GM19463 (cell line): ENCODE measurements at regions not wholly inside any gene's neighbourhood (a gene's known extent, or its start where the extent isn't known, plus 50 kb on each side); places are given as distances from the start of the nearest gene placed in this dataset.
"Not testable (repeated sequence)": the region's sequence is repeated elsewhere in the genome, so short reads cannot be mapped to it uniquely, and the experiment has no call there.

Experiments used
- ATAC-seq: cut with Tn5 transposase; IDR thresholded peaks from one replicate; pipeline ENCODE4 v1.9.1; 2021; ENCODE audit warnings: mild to moderate bottlenecking, moderate library complexity; ENCODE audit not compliant: unreplicated experiment

GRCh38 chr5:60489856-60490255, 210.1 kb downstream of the DEPDC1B start:
- ATAC-seq, result no peak

- ATAC-seq, result no peak
Measured at GRCh38 chr5:60489377-60489776, 210.6 kb downstream of the DEPDC1B start.

- no peak for ATAC-seq
Measured at GRCh38 chr5:60488466-60489130, 211.4 kb downstream of the DEPDC1B start.

- no peak for ATAC-seq
Measured at GRCh38 chr5:60487885-60488442, 212.0 kb downstream of the DEPDC1B start.

GRCh38 chr5:60487476-60487875, 212.5 kb downstream of the DEPDC1B start:
- ATAC-seq, result no peak

GRCh38 chr5:60485361-60485760, 214.6 kb downstream of the DEPDC1B start:
- ATAC-seq, result no peak

- no peak for ATAC-seq
Measured at GRCh38 chr5:60483050-60483449, 216.9 kb downstream of the DEPDC1B start.

- ATAC-seq, result no peak
Measured at GRCh38 chr5:60482301-60482700, 217.7 kb downstream of the DEPDC1B start.

- no peak for ATAC-seq
Measured at GRCh38 chr5:60479542-60479941, 220.4 kb downstream of the DEPDC1B start.

GRCh38 chr5:60477849-60478248, 222.1 kb downstream of the DEPDC1B start:
- no peak for ATAC-seq

- no peak for ATAC-seq
Measured at GRCh38 chr5:60473654-60474053, 226.3 kb downstream of the DEPDC1B start.

GRCh38 chr5:60473027-60473426, 226.9 kb downstream of the DEPDC1B start:
- not testable (repeated sequence) for ATAC-seq

- no peak for ATAC-seq
Measured at GRCh38 chr5:60470881-60471280, 229.1 kb downstream of the DEPDC1B start.

GRCh38 chr5:60469286-60469685, 230.7 kb downstream of the DEPDC1B start:
- no peak for ATAC-seq

- ATAC-seq, result no peak
Measured at GRCh38 chr5:60463179-60463868, 236.6 kb downstream of the DEPDC1B start.

GRCh38 chr5:60458666-60459065, 241.3 kb downstream of the DEPDC1B start:
- ATAC-seq, result no peak

GRCh38 chr5:60457233-60457632, 242.7 kb downstream of the DEPDC1B start:
- ATAC-seq, result no peak

GRCh38 chr5:60455589-60455988, 244.4 kb downstream of the DEPDC1B start:
- ATAC-seq, result no peak

GRCh38 chr5:60454277-60454676, 245.7 kb downstream of the DEPDC1B start:
- ATAC-seq, result not testable (repeated sequence)

GRCh38 chr5:60453186-60453976, 246.6 kb downstream of the DEPDC1B start:
- no peak for ATAC-seq

- no peak for ATAC-seq
Measured at GRCh38 chr5:60448600-60448999, 251.4 kb downstream of the DEPDC1B start.
